ENCODE measurements at regions not wholly inside any gene's neighbourhood (a gene's known extent, or its start where the extent isn't known, plus 50 kb on each side); places are given as distances from the start of the nearest gene placed in this dataset.

DNA sequence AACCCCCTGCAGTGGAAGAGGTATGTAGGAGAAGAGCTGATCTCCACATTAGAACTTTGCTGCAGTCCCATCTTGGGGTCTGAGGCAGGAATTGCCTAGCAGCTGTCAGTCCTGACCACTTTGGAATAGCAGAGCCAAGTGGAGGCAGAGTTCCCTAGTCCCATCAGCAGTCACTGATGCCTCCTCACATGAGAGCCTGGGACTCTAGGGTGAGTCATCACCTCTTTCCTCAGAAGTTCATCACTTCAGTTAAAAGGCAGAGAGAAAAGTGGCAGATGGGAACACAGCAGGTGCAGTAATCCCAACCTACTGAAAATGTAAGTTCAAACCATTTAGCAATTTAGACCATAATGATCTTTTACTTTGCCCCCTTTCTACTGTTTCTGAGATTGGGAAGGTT lies 73.9 kb upstream of the MED14 start:
- no peak for TF ChIP-seq POLR2A (IDR thresholded peaks at IDR 0.05)
- TF ChIP-seq, protein P1, sequence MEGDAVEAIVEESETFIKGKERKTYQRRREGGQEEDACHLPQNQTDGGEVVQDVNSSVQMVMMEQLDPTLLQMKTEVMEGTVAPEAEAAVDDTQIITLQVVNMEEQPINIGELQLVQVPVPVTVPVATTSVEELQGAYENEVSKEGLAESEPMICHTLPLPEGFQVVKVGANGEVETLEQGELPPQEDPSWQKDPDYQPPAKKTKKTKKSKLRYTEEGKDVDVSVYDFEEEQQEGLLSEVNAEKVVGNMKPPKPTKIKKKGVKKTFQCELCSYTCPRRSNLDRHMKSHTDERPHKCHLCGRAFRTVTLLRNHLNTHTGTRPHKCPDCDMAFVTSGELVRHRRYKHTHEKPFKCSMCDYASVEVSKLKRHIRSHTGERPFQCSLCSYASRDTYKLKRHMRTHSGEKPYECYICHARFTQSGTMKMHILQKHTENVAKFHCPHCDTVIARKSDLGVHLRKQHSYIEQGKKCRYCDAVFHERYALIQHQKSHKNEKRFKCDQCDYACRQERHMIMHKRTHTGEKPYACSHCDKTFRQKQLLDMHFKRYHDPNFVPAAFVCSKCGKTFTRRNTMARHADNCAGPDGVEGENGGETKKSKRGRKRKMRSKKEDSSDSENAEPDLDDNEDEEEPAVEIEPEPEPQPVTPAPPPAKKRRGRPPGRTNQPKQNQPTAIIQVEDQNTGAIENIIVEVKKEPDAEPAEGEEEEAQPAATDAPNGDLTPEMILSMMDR (IDR thresholded peaks at IDR 0.05): no peak
